HUES6 (cell line): ENCODE measurements at regions not wholly inside any gene's neighbourhood (a gene's known extent, or its start where the extent isn't known, plus 50 kb on each side); places are given as distances from the start of the nearest gene placed in this dataset.

Source experiments
- H3K27ac ChIP-seq: 2 replicates; pipeline ENCODE4 v1.7.0; 2013; ENCODE audit warnings: low read depth, mild to moderate bottlenecking, low read length, inconsistent platforms
- H3K27me3 ChIP-seq: 2 replicates; pipeline ENCODE4 v1.6.1; 2013; ENCODE audit warnings: low read length; ENCODE audit not compliant: control insufficient read depth, insufficient read depth
- H3K36me3 ChIP-seq: 2 replicates; pipeline ENCODE4 v1.6.1; 2013; ENCODE audit warnings: low read length; ENCODE audit not compliant: control insufficient read depth, insufficient read depth
- H3K4me1 ChIP-seq: 2 replicates; pipeline ENCODE4 v1.6.1; 2013; ENCODE audit warnings: low read length; ENCODE audit not compliant: control insufficient read depth, insufficient read depth
- H3K4me3 ChIP-seq: 2 replicates; pipeline ENCODE4 v1.5.1; 2013; ENCODE audit warnings: low read depth, low read length
- H3K9ac ChIP-seq: one replicate; pipeline ENCODE4 v1.6.1; 2013; ENCODE audit warnings: mild to moderate bottlenecking, low read length
- H3K9me3 ChIP-seq: 2 replicates; pipeline ENCODE4 v1.6.1; 2013; ENCODE audit warnings: low read depth, low read length; ENCODE audit not compliant: control insufficient read depth, insufficient read depth

DNA sequence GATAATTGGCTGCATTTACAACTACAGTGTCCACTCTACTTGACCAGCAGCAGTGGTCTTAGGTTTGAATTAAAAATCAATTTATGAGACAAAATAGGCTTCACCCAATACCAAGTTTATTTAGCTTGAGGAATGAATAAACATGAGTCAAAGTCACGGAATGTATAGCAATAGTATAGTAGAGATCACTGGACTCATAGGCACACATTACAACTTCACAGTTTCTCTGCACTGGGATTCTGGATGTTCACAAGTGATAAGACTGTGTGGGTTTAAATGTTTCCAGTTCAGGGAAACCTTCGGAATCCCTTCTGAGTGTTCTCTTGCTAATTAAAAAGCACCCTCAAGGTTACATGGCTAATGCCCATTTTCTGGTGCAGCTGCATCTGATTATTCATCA, 1064.9 kb downstream of the SLITRK5 start:
- H3K4me3 ChIP-seq = no peak overlapping the region
- H3K4me1 ChIP-seq = no peaks in the 10 kb centered on the region
- no peak overlapping the region for H3K27ac ChIP-seq
- H3K9ac ChIP-seq = no peak overlapping the region
- H3K36me3 ChIP-seq = no peaks in the 10 kb centered on the region
- no peaks in the 10 kb centered on the region for H3K9me3 ChIP-seq
- no peaks in the 10 kb centered on the region for H3K27me3 ChIP-seq

DNA sequence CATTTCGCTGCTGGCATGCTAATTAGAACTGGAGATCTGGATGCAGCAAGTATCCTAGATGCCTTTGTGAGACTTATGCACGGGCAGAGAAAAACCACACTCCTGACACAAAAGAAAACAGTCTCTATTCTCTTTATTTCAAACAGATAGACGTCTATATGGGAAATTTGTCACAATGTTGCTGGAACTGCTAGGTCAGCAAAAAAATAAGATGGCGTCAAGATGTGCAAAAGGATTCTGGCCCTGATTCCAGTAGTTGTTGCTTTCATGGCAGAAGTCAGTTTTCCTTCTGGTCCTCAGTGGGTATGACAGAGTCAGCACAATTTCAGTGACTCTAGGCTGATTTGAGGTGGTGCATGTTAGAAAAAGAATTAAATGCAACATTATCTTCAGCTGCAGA, 1068.0 kb downstream of the SLITRK5 start:
- H3K4me3 ChIP-seq = no peak overlapping the region
- no peak overlapping the region for H3K27ac ChIP-seq
- H3K4me1 ChIP-seq = no peaks in the 10 kb centered on the region
- H3K9ac ChIP-seq = no peak overlapping the region
- H3K9me3 ChIP-seq = peaks cover 7% of the 10 kb centered on the region; the same call in 1 of the 2 replicates
- no peaks in the 10 kb centered on the region for H3K36me3 ChIP-seq
- H3K27me3 ChIP-seq = no peaks in the 10 kb centered on the region

DNA sequence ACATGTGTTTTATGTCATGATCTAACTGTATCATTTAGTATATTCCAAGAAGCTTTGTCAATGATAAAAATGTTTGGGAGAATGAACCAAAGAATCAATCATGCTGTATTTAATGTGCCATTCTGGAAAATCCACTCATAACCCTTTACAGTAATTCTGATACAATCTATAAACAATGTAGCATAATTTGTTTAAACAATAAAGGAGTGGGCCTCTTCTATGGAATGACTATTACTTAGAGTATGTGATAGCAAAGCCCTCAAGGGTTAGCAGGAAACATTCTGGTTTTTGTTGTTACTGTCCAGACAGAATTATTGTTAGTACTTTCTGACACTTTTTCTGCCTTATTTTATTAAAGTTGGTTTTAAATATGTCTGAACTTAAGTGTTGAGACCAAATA, 1073.1 kb downstream of the SLITRK5 start:
- Histone ChIP-seq H3K27me3 (no peaks in the 10 kb centered on the region), H3K4me3 (no peak overlapping the region), H3K36me3 (no peaks in the 10 kb centered on the region), H3K9ac (no peak overlapping the region), H3K27ac (no peak overlapping the region), H3K4me1 (no peaks in the 10 kb centered on the region), H3K9me3 (peaks cover 7% of the 10 kb centered on the region; the same call in 1 of the 2 replicates)

DNA sequence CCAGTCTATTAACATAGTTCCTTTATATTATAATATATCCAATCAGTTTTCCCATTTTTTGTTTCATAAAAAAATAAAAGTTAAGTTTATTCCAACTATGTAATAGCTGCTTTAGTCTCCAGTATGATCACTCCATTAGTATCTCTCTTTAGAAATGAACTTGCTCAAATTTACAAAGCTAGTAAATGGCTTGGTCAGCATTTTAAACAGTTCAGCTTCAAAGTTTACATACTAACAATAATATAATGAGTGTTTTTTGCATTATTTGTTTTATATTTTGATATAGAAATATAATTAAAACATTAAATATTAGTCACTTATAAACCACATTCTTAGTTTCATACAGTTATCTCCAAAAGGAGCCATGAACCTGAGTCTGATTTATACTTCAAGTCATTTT, 1073.8 kb downstream of the SLITRK5 start:
- no peaks in the 10 kb centered on the region for H3K4me1 ChIP-seq
- peaks cover 7% of the 10 kb centered on the region; the same call in 1 of the 2 replicates for H3K9me3 ChIP-seq
- H3K36me3 ChIP-seq = no peaks in the 10 kb centered on the region
- H3K4me3 ChIP-seq = no peak overlapping the region
- H3K9ac ChIP-seq = no peak overlapping the region
- H3K27ac ChIP-seq = no peak overlapping the region
- H3K27me3 ChIP-seq = no peaks in the 10 kb centered on the region

DNA sequence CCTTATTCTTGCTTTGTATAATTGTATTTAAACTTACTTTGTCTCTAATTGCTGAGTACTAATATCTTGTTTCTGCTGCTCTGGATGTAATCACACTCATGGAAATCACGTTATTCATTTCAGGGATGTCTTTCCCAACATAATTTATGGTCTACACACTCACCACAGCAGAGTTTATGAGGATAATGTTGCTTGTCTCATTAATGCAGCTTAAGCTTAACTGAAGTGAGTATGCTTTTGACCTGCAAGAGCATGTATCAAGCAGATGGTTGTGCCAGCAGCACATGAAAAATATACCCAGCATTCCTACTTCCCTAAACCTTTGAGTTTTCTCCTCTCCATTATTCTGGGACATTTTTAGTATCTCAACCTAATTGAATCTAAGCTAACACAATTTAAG, 1080.9 kb downstream of the SLITRK5 start:
- no peak overlapping the region for H3K4me3 ChIP-seq
- H3K9me3 ChIP-seq = no peaks in the 10 kb centered on the region
- H3K27ac ChIP-seq = no peak overlapping the region
- H3K27me3 ChIP-seq = no peaks in the 10 kb centered on the region
- H3K9ac ChIP-seq = no peak overlapping the region
- no peaks in the 10 kb centered on the region for H3K4me1 ChIP-seq
- no peaks in the 10 kb centered on the region for H3K36me3 ChIP-seq

DNA sequence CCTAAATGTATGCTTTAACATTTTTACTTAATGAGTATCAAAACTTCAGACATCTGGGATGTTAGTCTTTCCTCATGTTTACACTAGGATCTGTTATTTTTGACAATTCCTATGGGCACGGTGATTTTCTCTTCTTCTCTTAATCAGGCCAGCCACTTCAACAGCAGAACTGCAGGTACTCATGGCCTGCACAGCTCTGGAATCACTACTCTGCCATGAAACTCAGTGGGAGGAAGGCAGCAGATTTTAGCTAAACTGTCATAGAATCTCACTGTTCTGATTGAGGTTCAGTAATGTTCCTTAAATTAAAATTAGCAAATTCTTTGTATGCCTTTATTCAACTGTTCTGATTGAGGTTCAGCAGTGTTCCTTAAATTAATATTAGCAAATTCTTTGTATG, 1083.0 kb downstream of the SLITRK5 start:
- no peaks in the 10 kb centered on the region for H3K27me3 ChIP-seq
- H3K9me3 ChIP-seq = no peaks in the 10 kb centered on the region
- no peak overlapping the region for H3K9ac ChIP-seq
- no peaks in the 10 kb centered on the region for H3K4me1 ChIP-seq
- no peak overlapping the region for H3K4me3 ChIP-seq
- H3K27ac ChIP-seq = no peak overlapping the region
- no peaks in the 10 kb centered on the region for H3K36me3 ChIP-seq

DNA sequence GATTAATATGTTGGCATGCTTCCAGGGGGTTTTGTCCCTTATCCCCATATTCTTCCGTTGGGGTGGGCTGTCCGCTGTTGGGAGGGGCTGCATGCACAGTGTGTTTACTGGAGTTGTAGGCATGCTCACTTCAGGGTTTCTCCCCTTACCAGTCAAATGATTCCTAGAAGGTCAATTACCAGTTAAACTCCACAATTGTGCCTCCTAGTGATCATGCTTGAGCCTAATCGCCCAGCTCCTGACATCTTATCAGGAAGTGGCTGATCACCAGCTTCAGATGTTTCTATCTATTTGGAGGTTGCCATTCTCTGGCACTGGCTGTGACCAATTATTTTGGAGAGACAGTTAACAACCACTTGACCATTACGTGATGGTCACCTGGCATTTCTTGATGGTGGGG, 1090.0 kb downstream of the SLITRK5 start:
- no peaks in the 10 kb centered on the region for H3K36me3 ChIP-seq

DNA sequence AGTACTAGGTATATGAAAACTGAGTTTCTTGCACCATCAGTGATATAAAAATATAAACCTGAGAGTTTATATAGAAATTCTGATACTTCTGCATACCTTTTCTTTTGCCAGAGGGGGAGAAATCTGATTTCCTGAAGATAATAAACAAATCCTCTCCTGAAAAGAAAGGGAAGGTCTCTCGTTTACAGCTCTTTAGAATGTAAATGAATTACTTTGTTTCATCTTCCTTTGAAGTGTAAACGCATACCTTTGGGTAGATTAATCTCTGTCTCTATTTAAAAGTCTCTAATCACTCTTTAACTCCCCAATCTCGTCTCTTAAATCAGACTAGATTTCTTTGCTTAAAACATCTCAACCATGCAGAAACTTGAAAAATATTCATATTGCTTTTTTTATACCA, 1092.9 kb downstream of the SLITRK5 start:
- peaks cover 13% of the 10 kb centered on the region for H3K4me1 ChIP-seq
- no peaks in the 10 kb centered on the region for H3K36me3 ChIP-seq
- no peaks in the 10 kb centered on the region; the same call in 1 of the 2 replicates for H3K9me3 ChIP-seq
- peak overlapping the region; percentile 27 for H3K4me3 ChIP-seq
- peak overlapping the region; percentile 75; the same call in 1 of the 2 replicates for H3K27ac ChIP-seq
- no peaks in the 10 kb centered on the region for H3K27me3 ChIP-seq
- no peak overlapping the region for H3K9ac ChIP-seq

More for the DNA sequence above, 1090.0 kb downstream of the SLITRK5 start:
- Histone ChIP-seq H3K4me3 (no peak overlapping the region), H3K9me3 (no peaks in the 10 kb centered on the region; the same call in 1 of the 2 replicates), H3K27me3 (no peaks in the 10 kb centered on the region), H3K4me1 (peaks cover 13% of the 10 kb centered on the region), H3K27ac (no peak overlapping the region), H3K9ac (no peak overlapping the region)

DNA sequence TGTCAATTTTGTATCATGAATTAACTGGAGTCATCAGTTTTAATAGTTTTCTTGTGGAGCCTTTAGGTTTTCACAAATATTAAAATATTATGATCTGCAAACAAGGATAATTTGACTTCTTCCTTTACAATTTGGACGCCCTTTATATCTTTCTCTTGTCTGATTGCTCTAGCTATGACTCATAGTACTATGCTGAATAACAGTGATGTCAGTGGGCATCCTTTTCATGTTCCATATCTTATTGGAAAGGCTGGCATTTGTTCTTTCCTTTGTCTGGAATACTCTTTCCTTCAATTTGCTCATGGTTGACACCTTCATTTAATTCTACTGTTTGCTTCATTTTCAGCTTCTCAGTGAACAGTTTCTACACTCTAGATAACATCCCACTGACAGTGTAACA, 1129.3 kb downstream of the SLITRK5 start:
- Histone ChIP-seq H3K4me1 (no peaks in the 10 kb centered on the region), H3K27ac (no peak overlapping the region), H3K27me3 (no peaks in the 10 kb centered on the region), H3K9ac (no peak overlapping the region), H3K36me3 (no peaks in the 10 kb centered on the region), H3K9me3 (no peaks in the 10 kb centered on the region), H3K4me3 (no peak overlapping the region)

DNA sequence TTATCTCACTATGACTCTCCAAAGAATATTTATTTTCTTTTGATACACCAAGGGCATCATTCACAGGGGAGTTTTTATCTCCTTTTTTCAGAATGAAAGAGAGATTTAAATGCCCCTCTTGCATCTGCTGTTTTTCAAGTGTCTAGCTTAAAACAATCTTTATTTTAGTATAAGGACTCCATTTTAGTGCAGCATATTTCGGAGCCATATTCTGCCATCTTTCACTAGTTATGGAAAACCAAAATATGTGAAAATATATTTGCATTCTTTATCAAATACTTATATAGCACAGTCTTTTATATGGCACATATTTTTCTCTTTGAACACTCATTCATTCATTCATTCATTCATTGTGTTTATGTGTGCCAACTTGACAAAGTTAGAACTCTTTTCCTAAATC, 1130.2 kb downstream of the SLITRK5 start:
- Histone ChIP-seq H3K36me3 (no peaks in the 10 kb centered on the region), H3K9ac (no peak overlapping the region), H3K27me3 (no peaks in the 10 kb centered on the region), H3K9me3 (no peaks in the 10 kb centered on the region), H3K4me3 (no peak overlapping the region), H3K27ac (no peak overlapping the region), H3K4me1 (no peaks in the 10 kb centered on the region)

DNA sequence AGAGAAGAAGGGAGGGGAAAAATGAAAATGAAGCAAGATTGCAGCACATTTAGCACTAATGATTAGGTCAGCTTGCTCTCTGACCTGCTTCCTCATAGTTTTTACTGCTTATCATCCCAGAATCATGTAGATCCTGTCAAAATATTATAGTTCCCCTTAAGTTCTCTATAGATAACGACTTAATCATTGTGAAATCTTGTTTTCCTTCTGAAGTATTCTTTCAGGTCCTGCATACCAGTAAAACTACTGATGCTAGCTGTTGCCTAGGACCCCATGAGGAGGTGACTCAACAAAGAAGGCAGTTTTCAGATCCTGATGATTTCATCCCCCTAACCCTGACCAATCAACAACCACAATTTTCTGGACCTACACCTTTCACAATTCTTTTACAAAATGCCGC, 1131.7 kb downstream of the SLITRK5 start:
- Histone ChIP-seq H3K9me3 (no peaks in the 10 kb centered on the region), H3K36me3 (no peaks in the 10 kb centered on the region), H3K4me1 (no peaks in the 10 kb centered on the region), H3K4me3 (no peak overlapping the region), H3K27me3 (no peaks in the 10 kb centered on the region), H3K27ac (no peak overlapping the region), H3K9ac (no peak overlapping the region)

DNA sequence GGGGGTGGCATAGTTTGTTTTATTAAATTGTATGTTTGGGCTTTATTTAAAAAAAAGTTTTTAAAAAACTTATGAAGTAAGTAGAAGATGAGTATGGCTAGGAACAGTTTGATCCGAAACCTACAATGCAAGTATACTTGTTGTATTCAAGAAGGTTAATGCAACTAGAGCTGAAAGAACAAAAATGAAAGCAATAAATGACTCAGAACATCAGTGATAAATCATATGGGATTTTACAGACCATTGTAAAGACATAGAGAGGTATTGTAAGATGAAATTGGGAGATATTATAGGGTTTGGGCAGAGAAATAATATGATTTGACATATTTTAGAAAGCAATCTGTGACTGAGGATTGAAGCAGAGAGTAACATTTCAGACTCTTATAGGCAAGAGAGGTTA, 1135.3 kb downstream of the SLITRK5 start:
- no peak overlapping the region for H3K4me3 ChIP-seq
- H3K36me3 ChIP-seq = no peaks in the 10 kb centered on the region
- no peaks in the 10 kb centered on the region for H3K27me3 ChIP-seq
- H3K9me3 ChIP-seq = peaks cover 12% of the 10 kb centered on the region
- H3K4me1 ChIP-seq = no peaks in the 10 kb centered on the region
- no peak overlapping the region for H3K9ac ChIP-seq
- no peak overlapping the region for H3K27ac ChIP-seq
